Cardiac fibroblast (primary cell): ENCODE measurements at regions not wholly inside any gene's neighbourhood (a gene's known extent, or its start where the extent isn't known, plus 50 kb on each side); places are given as distances from the start of the nearest gene placed in this dataset.

ENCODE experiments used
- DNase-seq, 2 donors: peaks; one replicate each; pipeline versions ENCODE4 v3.0.0 to v3.0.0-alpha.2; 2010; ENCODE audit warnings: low read depth in 2 of 2
- H3K4me3 ChIP-seq, 2 donors: replicated peaks in 1 of 2; 1 replicate in 1 of 2; 2 replicates in 1 of 2; pipeline ENCODE4 v1.5.1; 2011; ENCODE audit warnings: low read depth in 2 of 2, low read length in 2 of 2, mild to moderate bottlenecking in 2 of 2, moderate library complexity in 1 of 2
- TF ChIP-seq, protein P1 (sequence below): IDR thresholded peaks from one replicate; pipeline ENCODE4 v1.5.1; 2011; ENCODE audit warnings: low read depth, mild to moderate bottlenecking, low read length, inconsistent platforms

- TF ChIP-seq, protein P1, sequence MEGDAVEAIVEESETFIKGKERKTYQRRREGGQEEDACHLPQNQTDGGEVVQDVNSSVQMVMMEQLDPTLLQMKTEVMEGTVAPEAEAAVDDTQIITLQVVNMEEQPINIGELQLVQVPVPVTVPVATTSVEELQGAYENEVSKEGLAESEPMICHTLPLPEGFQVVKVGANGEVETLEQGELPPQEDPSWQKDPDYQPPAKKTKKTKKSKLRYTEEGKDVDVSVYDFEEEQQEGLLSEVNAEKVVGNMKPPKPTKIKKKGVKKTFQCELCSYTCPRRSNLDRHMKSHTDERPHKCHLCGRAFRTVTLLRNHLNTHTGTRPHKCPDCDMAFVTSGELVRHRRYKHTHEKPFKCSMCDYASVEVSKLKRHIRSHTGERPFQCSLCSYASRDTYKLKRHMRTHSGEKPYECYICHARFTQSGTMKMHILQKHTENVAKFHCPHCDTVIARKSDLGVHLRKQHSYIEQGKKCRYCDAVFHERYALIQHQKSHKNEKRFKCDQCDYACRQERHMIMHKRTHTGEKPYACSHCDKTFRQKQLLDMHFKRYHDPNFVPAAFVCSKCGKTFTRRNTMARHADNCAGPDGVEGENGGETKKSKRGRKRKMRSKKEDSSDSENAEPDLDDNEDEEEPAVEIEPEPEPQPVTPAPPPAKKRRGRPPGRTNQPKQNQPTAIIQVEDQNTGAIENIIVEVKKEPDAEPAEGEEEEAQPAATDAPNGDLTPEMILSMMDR, result no peak
- DNase-seq, result no peak
- no peak overlapping the region for H3K4me3 ChIP-seq
Measured at GRCh38 chr11:128398517-128399250, 188.7 kb downstream of the ETS1 start.

DNA sequence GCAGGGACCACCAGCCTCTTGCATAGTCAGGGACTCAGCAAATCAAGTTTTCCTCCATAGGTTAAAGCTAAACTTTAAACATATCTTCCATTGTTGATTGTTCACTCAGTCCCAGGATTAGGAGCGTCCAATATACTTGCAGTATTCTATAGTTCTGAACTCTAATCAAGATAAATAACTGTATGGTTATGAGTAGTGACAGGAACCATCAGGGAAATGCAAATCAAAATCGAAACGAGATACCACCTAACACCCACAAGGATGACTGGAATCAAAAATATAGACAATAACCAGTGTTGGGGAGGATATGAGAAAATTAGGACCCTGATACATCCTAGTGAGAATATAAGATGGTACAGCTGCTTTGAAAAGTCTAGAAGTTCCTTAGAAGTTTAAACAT is 190.0 kb downstream of the ETS1 start:
- no peak for DNase-seq
- TF ChIP-seq, protein P1, result no peak
- no peak overlapping the region for H3K4me3 ChIP-seq

DNA sequence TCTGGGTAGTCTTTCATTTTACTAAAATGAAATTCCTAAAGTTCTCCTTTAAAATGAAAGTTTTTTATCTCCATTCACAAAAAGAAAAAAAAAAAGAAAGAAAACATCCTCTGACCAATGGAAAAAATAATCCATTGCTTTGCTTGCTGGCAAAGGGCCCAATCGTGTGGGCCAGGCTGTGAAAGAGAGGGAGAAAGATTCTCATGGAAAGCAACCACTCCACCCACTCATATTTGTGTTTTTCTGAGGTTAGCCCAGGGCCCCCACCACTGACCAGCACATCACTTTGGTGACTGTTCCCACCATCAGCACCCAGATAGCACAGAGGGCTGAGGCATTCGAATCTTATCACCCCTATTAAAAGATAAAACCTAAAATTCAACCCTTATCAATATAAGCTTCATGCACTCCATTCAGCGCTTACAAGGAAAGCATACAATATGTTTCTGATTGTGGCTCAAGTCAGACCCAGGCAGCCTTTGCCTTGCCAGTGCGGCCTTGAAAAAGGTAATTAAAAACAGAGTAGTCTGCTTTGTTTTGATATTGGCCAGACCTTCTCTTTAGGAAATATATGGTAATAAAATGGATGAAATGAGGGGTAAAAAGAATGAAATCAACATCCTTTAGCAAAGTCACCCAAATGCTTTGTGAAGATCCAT is 192.8 kb downstream of the ETS1 start:
- no peak overlapping the region for H3K4me3 ChIP-seq
- TF ChIP-seq, protein P1, result no peak
- peak; percentile 23 to 74 for DNase-seq

DNA sequence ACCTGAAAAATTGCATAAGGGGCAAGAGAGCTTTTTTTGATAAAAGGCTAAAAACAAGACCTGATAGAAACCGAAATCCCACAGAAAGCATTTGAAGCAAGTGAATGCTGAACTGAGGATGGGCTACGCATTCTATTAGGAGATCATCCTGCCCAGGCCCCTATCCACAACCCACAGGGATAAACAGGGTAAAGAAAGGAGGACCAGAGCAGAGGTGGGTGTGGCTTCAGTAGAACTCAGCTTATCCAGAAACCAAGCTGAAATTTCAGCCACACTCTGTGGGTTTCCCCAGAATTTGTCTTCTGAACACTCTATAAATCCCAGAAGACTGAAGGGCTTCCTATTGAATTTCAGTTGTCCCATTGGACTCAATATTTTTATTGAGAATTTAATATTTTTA is 195.1 kb downstream of the ETS1 start:
- DNase-seq, result no peak
- no peak overlapping the region for H3K4me3 ChIP-seq
- TF ChIP-seq, protein P1, result no peak

- H3K4me3 ChIP-seq, result no peak overlapping the region
- DNase-seq, result peak in 1 of 2 donors; percentile 38
- TF ChIP-seq, protein P1, result no peak
Measured at GRCh38 chr11:128391811-128392210, 195.5 kb downstream of the ETS1 start.

DNA sequence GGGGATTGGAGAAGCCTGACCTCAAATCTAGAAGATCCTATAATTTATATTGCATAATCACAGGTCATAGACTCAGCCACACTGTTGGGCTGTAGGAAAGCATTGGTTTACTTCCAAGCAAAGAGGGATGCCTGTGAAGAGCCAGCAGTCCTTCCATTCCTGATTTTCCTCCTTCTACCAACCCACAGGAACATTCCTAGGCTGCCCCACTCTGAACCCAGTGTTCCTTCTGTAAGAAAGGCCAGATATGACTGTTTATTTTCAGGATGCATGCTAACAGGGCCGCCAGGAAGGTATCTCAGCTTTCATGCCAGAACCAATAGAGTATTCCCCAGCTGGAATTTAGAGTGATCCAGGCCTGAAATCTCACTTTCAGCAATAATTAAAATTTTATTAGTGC is 197.1 kb downstream of the ETS1 start:
- no peak overlapping the region for H3K4me3 ChIP-seq
- DNase-seq, result peak in 1 of 2 donors; percentile 47
- TF ChIP-seq, protein P1, result no peak
